Breast epithelium (tissue), 3 donors: ENCODE measurements at regions not wholly inside any gene's neighbourhood (a gene's known extent, or its start where the extent isn't known, plus 50 kb on each side); places are given as distances from the start of the nearest gene placed in this dataset.

Experiments
- CTCF ChIP-seq, 3 donors: fragments of 450-650 bp; IDR thresholded peaks; one replicate each; pipeline ENCODE4 v1.5.1; 2016 to 2017; ENCODE audit warnings: antibody characterized with exemption in 3 of 3, mild to moderate bottlenecking in 3 of 3, moderate library complexity in 3 of 3
- POLR2A ChIP-seq: fragments of 450-650 bp; IDR thresholded peaks from one replicate; pipeline ENCODE4 v1.6.1; 2016; ENCODE audit warnings: antibody characterized with exemption, mild to moderate bottlenecking, moderate library complexity
- POLR2AphosphoS5 ChIP-seq, 3 donors: sonication (generic); formaldehyde crosslinking; IDR thresholded peaks; one replicate each; pipeline ENCODE4 v1.6.1; 2017; ENCODE audit warnings: antibody characterized with exemption in 3 of 3

GRCh38 chr12:127431177-127431576, 835.8 kb upstream of the TMEM132C start:
- TF ChIP-seq CTCF (IDR thresholded peaks at IDR 0.05), result no peak
- no peak for TF ChIP-seq POLR2A
- TF ChIP-seq POLR2AphosphoS5 (IDR thresholded peaks at IDR 0.05), result no peak
